SJCRH30 (cell line): ENCODE measurements at regions not wholly inside any gene's neighbourhood (a gene's known extent, or its start where the extent isn't known, plus 50 kb on each side); places are given as distances from the start of the nearest gene placed in this dataset.

ENCODE experiments used
- DNase-seq, 2 experiments: peaks; one replicate each; pipeline ENCODE4 v3.0.0-alpha.2; 2015 to 2020
- H3K27ac ChIP-seq: fragments of 250-450 bp; sonication (Bioruptor Pico); 2 replicates; pipeline ENCODE4 v1.5.1; 2020; ENCODE audit warnings: mild to moderate bottlenecking, moderate library complexity
- H3K27me3 ChIP-seq: fragments of 250-450 bp; sonication (Bioruptor Pico); 2 replicates; pipeline ENCODE4 v1.5.1; 2020; ENCODE audit warnings: mild to moderate bottlenecking, moderate library complexity
- H3K36me3 ChIP-seq: fragments of 250-450 bp; sonication (Bioruptor Pico); 2 replicates; pipeline ENCODE4 v1.5.1; 2020; ENCODE audit warnings: mild to moderate bottlenecking, moderate library complexity
- H3K4me1 ChIP-seq: fragments of 250-450 bp; sonication (Bioruptor Pico); 2 replicates; pipeline ENCODE4 v1.5.1; 2020; ENCODE audit warnings: mild to moderate bottlenecking, moderate library complexity
- H3K4me3 ChIP-seq: fragments of 250-450 bp; sonication (Bioruptor Pico); 2 replicates; pipeline ENCODE4 v1.5.1; 2020; ENCODE audit warnings: mild to moderate bottlenecking, moderate library complexity
- H3K9me3 ChIP-seq: fragments of 250-450 bp; sonication (Bioruptor Pico); replicated peaks from 2 replicates; pipeline ENCODE4 v1.5.1; 2020; ENCODE audit warnings: mild to moderate bottlenecking, moderate library complexity

DNA sequence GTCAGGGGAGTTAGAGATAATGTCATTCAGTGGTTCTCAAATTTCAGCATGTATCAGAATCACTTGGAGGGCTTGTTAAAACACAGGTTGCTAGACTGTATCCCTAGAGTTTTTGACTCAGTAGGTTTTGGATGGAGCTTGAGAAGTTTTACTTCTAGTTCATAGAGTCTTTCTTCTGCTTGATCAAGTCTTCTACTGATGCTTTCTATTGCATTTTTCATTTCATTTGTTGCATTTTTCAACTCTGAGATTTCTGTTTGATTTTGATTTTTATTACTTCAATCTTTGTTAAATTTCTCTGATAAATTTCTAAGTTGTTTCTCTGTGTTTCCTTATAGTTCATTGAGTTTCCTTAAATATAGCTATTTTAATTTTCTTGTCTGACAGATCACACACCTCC, 361.4 kb downstream of the RAPGEF2 start:
- DNase-seq: no peak
- H3K4me1 ChIP-seq: no peaks in the 10 kb centered on the region
- no peak overlapping the region for H3K4me3 ChIP-seq
- no peaks in the 10 kb centered on the region for H3K27me3 ChIP-seq
- H3K36me3 ChIP-seq: no peaks in the 10 kb centered on the region
- no peaks in the 10 kb centered on the region for H3K9me3 ChIP-seq
- H3K27ac ChIP-seq: no peak overlapping the region

DNA sequence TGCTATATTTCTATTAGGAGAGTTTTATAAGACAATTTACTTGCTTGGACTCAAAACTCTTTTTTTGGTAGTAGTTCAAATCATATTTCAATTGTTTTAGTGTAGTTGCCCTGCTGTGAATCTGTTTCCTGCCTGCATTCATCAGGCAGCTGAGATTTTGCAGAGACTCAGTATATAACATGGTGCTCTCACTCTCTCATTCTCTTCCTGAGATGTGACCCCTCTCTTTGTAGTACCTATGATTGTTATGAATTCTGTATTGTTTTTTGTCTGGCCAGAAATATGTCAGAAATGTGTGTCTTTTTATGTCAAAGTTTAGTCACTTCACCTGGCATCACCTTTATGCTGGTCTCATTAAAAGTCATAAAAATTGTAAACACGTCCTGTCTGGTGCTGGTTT, 374.0 kb downstream of the RAPGEF2 start:
- no peak for DNase-seq

GRCh38 chr4:159480826-159481225, 377.9 kb downstream of the RAPGEF2 start:
- no peak for DNase-seq

More for the DNA sequence above, 374.0 kb downstream of the RAPGEF2 start:
- Histone ChIP-seq H3K36me3 (no peaks in the 10 kb centered on the region), H3K4me3 (no peak overlapping the region), H3K27me3 (no peaks in the 10 kb centered on the region), H3K9me3 (no peaks in the 10 kb centered on the region), H3K4me1 (no peaks in the 10 kb centered on the region), H3K27ac (no peak overlapping the region)

GRCh38 chr4:159481936-159482335, 379.1 kb downstream of the RAPGEF2 start:
- DNase-seq: no peak
- Histone ChIP-seq H3K27ac (no peak overlapping the region), H3K9me3 (no peaks in the 10 kb centered on the region), H3K4me3 (no peak overlapping the region), H3K36me3 (no peaks in the 10 kb centered on the region), H3K27me3 (no peaks in the 10 kb centered on the region), H3K4me1 (peaks cover 22% of the 10 kb centered on the region)

More at GRCh38 chr4:159480826-159481225, 377.9 kb downstream of the RAPGEF2 start:
- Histone ChIP-seq H3K27ac (no peak overlapping the region), H3K36me3 (no peaks in the 10 kb centered on the region), H3K4me3 (no peak overlapping the region), H3K27me3 (no peaks in the 10 kb centered on the region), H3K9me3 (no peaks in the 10 kb centered on the region), H3K4me1 (peaks cover 22% of the 10 kb centered on the region)

DNA sequence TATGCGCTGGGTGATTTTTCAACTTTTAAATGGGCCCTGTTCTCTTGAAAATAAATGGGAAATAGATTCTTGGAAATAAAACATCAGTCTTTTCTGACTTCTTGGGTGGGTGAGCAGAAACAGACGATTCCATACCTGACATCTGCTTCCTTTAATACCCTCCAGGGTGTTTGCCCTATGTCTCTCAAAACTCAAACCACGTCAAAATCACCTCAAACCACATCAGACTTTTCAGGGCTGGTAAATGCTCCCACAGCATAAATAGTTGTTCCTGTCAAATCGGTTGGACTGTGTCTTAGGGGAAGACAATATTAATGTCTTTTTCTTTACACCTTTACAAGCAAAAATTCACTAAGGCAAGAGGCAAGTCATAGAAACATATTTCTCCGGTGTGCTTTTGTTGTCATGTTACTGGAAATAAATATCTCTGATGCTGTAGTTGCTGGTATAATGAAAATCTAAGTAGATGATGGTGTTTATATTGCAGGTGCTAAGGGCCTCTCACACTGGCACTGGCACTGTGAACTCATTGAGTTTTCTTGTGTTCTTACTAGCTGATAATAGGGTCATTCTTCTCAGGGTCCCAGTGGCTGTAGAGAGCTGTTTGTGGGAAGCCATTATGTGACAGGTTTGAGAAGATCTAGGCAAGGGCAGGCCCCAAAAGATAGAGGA, 380.4 kb downstream of the RAPGEF2 start:
- Histone ChIP-seq H3K27me3 (no peaks in the 10 kb centered on the region), H3K9me3 (no peaks in the 10 kb centered on the region), H3K36me3 (no peaks in the 10 kb centered on the region), H3K27ac (peak overlapping the region; percentile 81), H3K4me3 (no peak overlapping the region), H3K4me1 (peaks cover 22% of the 10 kb centered on the region)
- no peak for DNase-seq

DNA sequence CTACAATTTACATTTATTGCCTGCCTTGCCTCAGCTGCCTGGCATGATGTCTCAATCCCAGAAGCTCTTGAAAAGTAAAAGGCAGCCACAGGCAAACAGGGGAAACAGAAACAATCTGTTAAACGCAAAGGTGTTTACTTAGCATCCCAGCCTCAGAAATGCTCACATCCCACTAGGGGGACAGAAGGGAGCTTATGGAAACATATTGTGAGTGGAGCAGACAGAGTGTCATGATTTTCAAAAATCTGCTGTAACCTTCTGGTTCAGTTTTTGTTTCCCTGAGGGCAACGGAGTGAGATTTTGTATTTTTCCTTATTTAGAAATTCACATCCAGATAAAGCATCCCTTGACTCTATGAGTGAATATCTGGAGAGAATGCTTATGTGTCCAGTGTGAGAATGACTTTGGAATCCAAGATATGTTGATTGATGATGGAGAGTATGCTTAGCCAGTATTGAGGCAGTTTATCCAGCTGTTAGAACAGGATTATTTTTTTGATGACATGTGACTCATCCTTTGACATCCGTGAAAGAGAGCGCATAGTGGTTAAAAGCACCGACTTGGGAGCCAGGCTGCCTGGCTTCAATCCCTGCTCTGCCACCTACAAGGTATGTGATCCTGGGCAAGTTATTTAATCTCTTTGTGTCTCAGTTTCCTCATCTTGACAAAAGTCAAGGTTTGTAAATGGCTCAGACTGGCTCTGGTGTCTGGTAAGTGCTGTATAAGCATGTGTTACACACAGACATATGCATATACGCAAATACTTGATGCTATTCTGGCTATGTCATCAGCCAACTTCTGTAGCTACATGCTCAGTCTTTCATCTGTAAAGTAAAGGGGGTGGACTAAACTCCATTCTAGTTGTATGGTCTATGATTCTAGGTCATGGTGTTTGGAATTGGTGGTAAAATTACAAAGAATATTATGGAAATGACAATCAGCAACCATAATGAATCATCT, 381.2 kb downstream of the RAPGEF2 start:
- Histone ChIP-seq H3K27me3 (no peaks in the 10 kb centered on the region), H3K27ac (peak overlapping the region; percentile 81), H3K9me3 (no peaks in the 10 kb centered on the region), H3K4me1 (peaks cover 22% of the 10 kb centered on the region), H3K36me3 (no peaks in the 10 kb centered on the region), H3K4me3 (no peak overlapping the region)
- DNase-seq: peak; percentile 43 to 74

- H3K36me3 ChIP-seq: no peaks in the 10 kb centered on the region
- no peak overlapping the region for H3K4me3 ChIP-seq
- H3K27ac ChIP-seq: peak overlapping the region; percentile 81
- peaks cover 22% of the 10 kb centered on the region for H3K4me1 ChIP-seq
- no peak for DNase-seq
- H3K27me3 ChIP-seq: no peaks in the 10 kb centered on the region
- no peaks in the 10 kb centered on the region for H3K9me3 ChIP-seq
These were observed 382.0 kb downstream of the RAPGEF2 start for GRCh38 chr4:159484864-159485263.

- H3K27me3 ChIP-seq: no peaks in the 10 kb centered on the region
- no peaks in the 10 kb centered on the region for H3K36me3 ChIP-seq
- DNase-seq: peak; percentile 58 to 82
- peaks cover 22% of the 10 kb centered on the region for H3K4me1 ChIP-seq
- no peak overlapping the region; the same call in 1 of the 2 replicates for H3K27ac ChIP-seq
- H3K4me3 ChIP-seq: peak overlapping the region; percentile 34; the same call in 1 of the 2 replicates
- H3K9me3 ChIP-seq: no peaks in the 10 kb centered on the region
These were observed 384.4 kb downstream of the RAPGEF2 start for GRCh38 chr4:159487284-159487747.

DNA sequence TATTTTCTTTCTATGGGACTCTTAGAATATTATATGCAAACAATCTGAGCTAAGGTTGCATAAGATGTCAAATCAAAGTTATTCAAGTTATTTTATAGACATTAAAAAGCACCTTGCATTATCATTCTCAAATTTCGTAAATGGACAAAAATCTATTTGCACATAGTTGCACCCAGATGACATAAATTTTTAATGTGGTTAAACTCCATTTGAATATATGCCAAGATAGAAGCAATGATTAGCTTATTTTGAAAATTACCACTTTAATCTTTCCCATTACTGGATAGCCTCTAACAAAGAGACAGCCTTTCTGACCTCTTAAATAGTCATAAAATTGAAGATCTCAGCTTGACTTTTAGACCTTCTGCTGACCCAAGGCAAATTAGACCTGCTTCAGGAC, 386.8 kb downstream of the RAPGEF2 start:
- H3K27ac ChIP-seq: no peak overlapping the region

DNA sequence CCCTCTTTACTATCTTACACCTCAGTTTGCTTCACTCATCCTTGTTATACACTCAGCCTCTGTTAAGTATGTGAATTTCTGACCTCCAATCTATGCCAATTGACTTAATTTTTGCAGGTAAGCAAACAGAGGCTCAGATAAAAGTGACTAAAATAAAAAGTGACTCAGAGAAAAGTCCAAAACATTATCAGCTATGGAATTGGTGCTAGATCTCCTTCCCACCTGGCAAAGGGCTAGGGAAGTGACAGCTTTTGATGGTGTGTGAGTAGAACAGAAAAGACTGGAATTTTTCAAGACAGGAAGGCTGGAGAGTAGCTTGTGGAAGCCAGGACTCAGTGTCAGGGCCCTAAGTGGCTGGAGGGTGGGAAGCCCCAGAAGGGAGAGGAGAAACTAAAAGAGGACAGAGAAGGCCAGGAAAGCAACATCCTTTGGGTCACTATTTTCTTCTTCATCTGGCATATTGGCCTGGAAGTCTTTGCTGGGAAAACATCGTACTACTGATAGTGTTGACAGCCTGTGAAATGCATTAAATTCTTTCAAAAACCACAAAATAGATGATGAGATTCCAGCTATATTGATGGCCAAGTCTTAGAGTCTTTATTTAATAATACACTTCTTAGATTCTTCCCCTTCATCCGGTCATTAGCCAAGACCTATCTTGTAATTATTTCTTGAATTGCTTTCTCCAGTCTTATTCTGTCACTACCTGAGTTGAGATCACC, 392.8 kb downstream of the RAPGEF2 start:
- no peak for DNase-seq
- H3K4me3 ChIP-seq: no peak overlapping the region
- no peak overlapping the region for H3K27ac ChIP-seq
- no peaks in the 10 kb centered on the region for H3K36me3 ChIP-seq
- H3K9me3 ChIP-seq: no peaks in the 10 kb centered on the region
- H3K27me3 ChIP-seq: no peaks in the 10 kb centered on the region
- H3K4me1 ChIP-seq: no peaks in the 10 kb centered on the region

More for the DNA sequence above, 386.8 kb downstream of the RAPGEF2 start:
- no peak for DNase-seq
- peaks cover 3% of the 10 kb centered on the region for H3K4me1 ChIP-seq
- no peaks in the 10 kb centered on the region for H3K9me3 ChIP-seq
- no peaks in the 10 kb centered on the region for H3K27me3 ChIP-seq
- H3K4me3 ChIP-seq: no peak overlapping the region
- no peaks in the 10 kb centered on the region for H3K36me3 ChIP-seq

DNA sequence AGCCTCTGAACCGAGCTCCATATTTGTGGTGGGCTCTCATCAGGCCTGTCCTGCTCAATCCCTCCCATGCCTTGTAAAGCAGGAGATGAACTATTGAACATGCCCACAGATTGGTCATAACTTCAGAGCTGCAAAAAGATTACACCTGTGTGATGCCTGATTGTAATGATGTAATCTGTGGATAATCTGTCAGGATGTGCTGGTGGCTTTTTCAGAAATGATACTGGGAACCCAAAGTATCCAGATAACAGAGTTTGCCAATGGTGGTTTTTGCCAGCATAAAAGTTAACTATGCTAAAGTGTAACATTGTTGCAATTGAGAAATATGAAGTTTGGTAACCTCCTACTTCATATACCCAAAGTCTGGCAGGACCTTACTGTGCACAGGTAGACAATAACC, 393.4 kb downstream of the RAPGEF2 start:
- Histone ChIP-seq H3K36me3 (no peaks in the 10 kb centered on the region), H3K9me3 (no peaks in the 10 kb centered on the region), H3K27ac (no peak overlapping the region), H3K4me1 (no peaks in the 10 kb centered on the region), H3K4me3 (no peak overlapping the region), H3K27me3 (no peaks in the 10 kb centered on the region)
- no peak for DNase-seq

DNA sequence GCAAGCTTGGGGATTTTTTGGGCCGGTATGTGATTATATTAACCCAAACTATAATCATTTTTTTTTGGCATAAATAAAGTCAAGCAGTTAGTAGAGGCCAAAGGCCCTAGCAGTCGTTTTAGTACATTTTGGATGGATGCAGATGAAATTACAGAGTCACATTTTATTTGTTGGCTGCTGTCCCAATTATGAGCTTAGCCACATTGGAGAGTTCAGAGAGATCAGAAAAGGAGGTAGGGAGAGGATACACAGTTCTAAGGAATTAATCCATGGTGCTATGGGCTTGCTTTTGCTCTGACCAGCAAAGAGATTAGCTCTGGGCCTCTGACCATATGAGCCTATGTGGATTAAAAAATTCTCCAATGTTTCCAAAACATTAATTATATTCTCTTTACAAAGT, 395.1 kb downstream of the RAPGEF2 start:
- Histone ChIP-seq H3K9me3 (no peaks in the 10 kb centered on the region), H3K27ac (no peak overlapping the region), H3K36me3 (no peaks in the 10 kb centered on the region), H3K4me3 (no peak overlapping the region), H3K4me1 (no peaks in the 10 kb centered on the region), H3K27me3 (no peaks in the 10 kb centered on the region)
- DNase-seq: no peak

DNA sequence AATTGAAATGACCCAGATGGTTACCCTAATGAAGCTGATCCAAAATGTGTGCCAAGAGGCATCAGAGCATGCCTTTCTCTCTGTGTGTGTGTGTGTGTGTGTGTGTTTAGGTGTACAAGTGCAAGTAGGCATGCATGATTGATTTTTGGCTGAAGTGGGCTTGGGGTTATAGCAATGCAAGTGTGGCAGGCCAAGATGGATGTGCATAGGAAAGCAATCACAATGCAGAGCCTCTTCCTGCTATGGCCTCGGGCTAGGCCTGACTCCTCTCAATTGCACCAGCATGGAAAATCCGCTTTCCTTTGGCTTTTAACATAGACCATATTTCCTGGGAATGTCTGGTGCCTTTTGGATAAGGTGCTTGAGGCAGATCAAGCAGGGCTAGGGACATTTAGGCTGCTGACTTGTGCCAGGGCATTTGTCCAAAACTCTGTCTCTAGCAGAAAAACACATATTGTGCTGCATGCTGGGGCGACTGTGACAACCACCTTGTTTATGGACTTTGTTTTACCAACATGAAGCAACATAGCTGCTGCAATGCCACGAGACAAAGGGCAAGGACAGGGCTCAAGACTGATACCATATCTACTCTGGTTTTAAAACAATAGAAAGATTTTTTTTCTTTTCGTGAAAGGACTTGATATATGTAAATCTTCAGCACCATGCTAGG, 395.7 kb downstream of the RAPGEF2 start:
- DNase-seq: no peak
- Histone ChIP-seq H3K9me3 (no peaks in the 10 kb centered on the region), H3K4me1 (no peaks in the 10 kb centered on the region), H3K27ac (no peak overlapping the region), H3K4me3 (no peak overlapping the region), H3K36me3 (no peaks in the 10 kb centered on the region), H3K27me3 (no peaks in the 10 kb centered on the region)

DNA sequence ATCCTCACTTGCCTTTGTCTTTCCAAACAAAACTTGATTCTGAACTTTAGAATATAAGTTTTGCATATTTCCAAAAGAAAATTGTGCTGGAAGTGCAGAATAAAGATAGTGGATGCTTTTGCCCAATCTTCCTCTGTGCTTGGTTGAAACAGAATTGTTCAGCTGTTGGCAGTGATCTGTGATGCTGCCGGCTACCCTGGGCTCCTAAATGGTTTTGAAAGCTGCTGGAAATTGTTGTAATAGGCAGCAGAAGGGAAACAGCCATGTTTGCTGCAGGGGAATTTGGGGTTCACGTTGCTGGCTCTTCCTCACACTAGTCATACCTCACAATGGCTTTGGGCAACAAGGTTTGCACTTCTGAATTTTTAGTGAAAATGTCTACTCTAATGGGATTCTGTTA, 398.0 kb downstream of the RAPGEF2 start:
- Histone ChIP-seq H3K9me3 (no peaks in the 10 kb centered on the region), H3K4me3 (no peak overlapping the region), H3K27ac (no peak overlapping the region), H3K36me3 (no peaks in the 10 kb centered on the region), H3K27me3 (no peaks in the 10 kb centered on the region), H3K4me1 (no peaks in the 10 kb centered on the region)
- DNase-seq: no peak
